NB4 (cell line): ENCODE measurements at regions not wholly inside any gene's neighbourhood (a gene's known extent, or its start where the extent isn't known, plus 50 kb on each side); places are given as distances from the start of the nearest gene placed in this dataset.

Experiments
- DNase-seq: peaks from one replicate; pipeline ENCODE4 v3.0.0; 2010; ENCODE audit warnings: low read depth
- H3K4me3 ChIP-seq: one replicate; pipeline ENCODE4 v1.5.1; 2011; ENCODE audit warnings: mild to moderate bottlenecking, low read depth, low read length, moderate library complexity
- MAX ChIP-seq: IDR thresholded peaks from 2 replicates; pipeline ENCODE4 v1.6.1; 2011; ENCODE audit warnings: low read depth, low read length
- MYC ChIP-seq: IDR thresholded peaks from 2 replicates; pipeline ENCODE4 v1.6.1; 2011; ENCODE audit warnings: low read depth, low read length
- POLR2A ChIP-seq: IDR thresholded peaks from 2 replicates; pipeline ENCODE4 v1.6.1; 2011; ENCODE audit warnings: mild to moderate bottlenecking; ENCODE audit not compliant: insufficient read length; ENCODE audit errors: extremely low read depth
- TF ChIP-seq, protein P1 (sequence below): IDR thresholded peaks from one replicate; pipeline ENCODE4 v1.5.1; 2012; ENCODE audit warnings: low read depth, low read length

- no peak overlapping the region for H3K4me3 ChIP-seq
- no peak for DNase-seq
- no peak for TF ChIP-seq MAX
- TF ChIP-seq, protein P1, sequence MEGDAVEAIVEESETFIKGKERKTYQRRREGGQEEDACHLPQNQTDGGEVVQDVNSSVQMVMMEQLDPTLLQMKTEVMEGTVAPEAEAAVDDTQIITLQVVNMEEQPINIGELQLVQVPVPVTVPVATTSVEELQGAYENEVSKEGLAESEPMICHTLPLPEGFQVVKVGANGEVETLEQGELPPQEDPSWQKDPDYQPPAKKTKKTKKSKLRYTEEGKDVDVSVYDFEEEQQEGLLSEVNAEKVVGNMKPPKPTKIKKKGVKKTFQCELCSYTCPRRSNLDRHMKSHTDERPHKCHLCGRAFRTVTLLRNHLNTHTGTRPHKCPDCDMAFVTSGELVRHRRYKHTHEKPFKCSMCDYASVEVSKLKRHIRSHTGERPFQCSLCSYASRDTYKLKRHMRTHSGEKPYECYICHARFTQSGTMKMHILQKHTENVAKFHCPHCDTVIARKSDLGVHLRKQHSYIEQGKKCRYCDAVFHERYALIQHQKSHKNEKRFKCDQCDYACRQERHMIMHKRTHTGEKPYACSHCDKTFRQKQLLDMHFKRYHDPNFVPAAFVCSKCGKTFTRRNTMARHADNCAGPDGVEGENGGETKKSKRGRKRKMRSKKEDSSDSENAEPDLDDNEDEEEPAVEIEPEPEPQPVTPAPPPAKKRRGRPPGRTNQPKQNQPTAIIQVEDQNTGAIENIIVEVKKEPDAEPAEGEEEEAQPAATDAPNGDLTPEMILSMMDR = no peak
Measured at GRCh38 chr11:42482822-42483221, 829.0 kb upstream of the API5 start.

DNA sequence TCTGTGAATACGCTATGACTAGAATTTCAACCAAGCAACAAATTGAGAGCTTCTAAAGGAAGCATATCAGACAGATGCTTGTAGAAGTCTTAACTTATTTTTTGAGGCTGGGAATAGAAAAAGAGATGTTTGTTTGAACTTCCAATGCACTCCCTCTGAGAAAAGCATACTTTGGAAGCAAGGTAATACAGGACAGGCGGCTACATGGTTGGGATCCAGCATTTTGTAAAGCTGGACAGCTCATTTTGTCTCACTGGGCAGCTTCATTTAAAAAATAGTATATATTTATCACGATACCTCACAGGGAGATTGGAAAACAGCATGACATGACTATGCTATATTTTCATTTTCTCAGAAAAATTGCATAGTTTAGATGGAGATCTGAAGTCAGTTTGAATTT is 821.3 kb upstream of the API5 start:
- no peak for DNase-seq
- no peak for TF ChIP-seq MYC
- TF ChIP-seq POLR2A = no peak
- TF ChIP-seq, protein P1 = no peak
- TF ChIP-seq MAX = no peak
- no peak overlapping the region for H3K4me3 ChIP-seq

- no peak for DNase-seq
- H3K4me3 ChIP-seq = no peak overlapping the region
- no peak for TF ChIP-seq MAX
- no peak for TF ChIP-seq POLR2A
- no peak for TF ChIP-seq MYC
- TF ChIP-seq, protein P1 = no peak
Measured at GRCh38 chr11:42494459-42494858, 817.3 kb upstream of the API5 start.

DNA sequence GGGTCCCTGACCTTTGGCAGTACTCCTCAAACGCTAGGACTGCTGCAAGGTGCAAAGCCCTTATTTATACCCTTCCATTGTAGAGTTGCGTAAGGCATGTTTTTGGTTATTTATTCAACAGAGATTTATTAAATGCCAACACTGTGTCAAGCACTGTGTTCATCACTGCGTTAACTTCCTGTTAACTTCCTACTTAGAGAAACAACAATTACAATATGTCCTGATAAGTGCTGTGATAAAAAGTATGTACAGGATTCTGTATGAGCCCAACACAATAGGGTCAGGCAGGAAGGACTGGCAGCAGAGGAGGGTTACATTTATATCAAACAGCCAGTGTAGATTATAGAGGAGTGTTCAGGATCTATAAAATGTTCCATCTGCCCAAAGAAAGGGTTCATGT is 812.8 kb upstream of the API5 start:
- H3K4me3 ChIP-seq = no peak overlapping the region
- DNase-seq = no peak

DNA sequence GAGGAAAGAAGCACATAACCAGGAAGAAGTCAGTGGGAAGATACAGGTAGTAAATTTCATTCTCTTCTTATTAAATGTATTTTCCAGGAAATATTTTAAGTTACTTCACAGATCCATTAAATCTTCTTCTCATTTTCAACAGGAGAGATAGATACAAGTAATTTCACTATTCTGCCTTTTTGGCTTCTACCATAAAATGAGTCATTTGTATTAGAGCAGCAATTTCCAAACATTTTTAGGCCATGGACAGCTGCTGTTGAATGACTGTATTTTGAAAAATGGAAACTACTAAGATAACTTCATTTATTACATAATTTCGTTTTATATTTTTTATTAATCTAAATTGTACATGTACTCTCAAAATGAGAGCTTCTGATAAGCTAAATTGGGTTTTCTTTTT is 809.6 kb upstream of the API5 start:
- DNase-seq = no peak
- no peak overlapping the region for H3K4me3 ChIP-seq
- TF ChIP-seq, protein P1 = no peak
- TF ChIP-seq MYC (no peak), MAX (no peak), POLR2A (no peak)

More for the DNA sequence above, 812.8 kb upstream of the API5 start:
- no peak for TF ChIP-seq POLR2A
- TF ChIP-seq, protein P1 = no peak
- no peak for TF ChIP-seq MYC
- TF ChIP-seq MAX = no peak

GRCh38 chr11:42521994-42522393 is 789.8 kb upstream of the API5 start:
- no peak overlapping the region for H3K4me3 ChIP-seq
- peak; percentile 18 for DNase-seq
- TF ChIP-seq POLR2A = no peak
- TF ChIP-seq MAX = no peak
- TF ChIP-seq MYC = no peak
- TF ChIP-seq, protein P1 = no peak
